ENCODE measurements at regions not wholly inside any gene's neighbourhood (a gene's known extent, or its start where the extent isn't known, plus 50 kb on each side); places are given as distances from the start of the nearest gene placed in this dataset.

DNA sequence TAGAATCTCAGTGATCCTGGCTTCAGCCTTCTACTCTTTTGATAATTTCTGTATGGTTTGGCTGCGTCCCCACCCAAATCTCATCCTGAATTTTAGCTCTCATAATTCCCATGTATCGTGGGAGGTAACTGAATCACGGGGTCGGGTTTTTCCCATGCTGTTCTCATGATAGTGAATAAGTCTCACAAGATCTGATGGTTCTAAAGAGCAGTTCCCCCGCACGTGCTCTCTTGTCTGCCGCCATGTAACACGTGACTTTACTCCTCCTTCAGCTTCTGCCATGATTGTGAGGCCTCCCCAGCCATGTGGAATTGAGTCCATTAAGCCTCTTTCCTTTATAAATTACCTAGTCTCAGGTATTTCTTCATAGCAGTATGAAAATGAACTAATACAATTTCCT, 507.2 kb downstream of the CDH26 start:
- no peak for DNase-seq (ENCODE audit: low read depth in 1 of 2, low spot score in 2 of 2)
- Histone ChIP-seq H4K8ac (ENCODE audit: extremely low read depth, insufficient read depth, low read length) (no peak overlapping the region), H2BK20ac (ENCODE audit: low read length) (no peak overlapping the region), H3K4me2 (ENCODE audit: insufficient read depth in 1 of 2, low read depth in 2 of 2, low read length in 2 of 2) (no peak overlapping the region), H4K20me1 (replicated peaks in 1 of 2; ENCODE audit: control insufficient read depth in 1 of 2, insufficient read depth in 2 of 2, low read length in 2 of 2) (no peaks in the 10 kb centered on the region), H3K27ac (ENCODE audit: low read depth, low read length) (no peak overlapping the region), H2AFZ (ENCODE audit: low read length) (no peak overlapping the region), H3K4me3 (ENCODE audit: extremely low read depth in 1 of 4, insufficient read depth in 2 of 4, low read depth in 3 of 4, low read length in 4 of 4) (no peak overlapping the region), H3K4ac (replicated peaks; ENCODE audit: insufficient read length, low read depth, low read length) (no peak overlapping the region), H2AK5ac (ENCODE audit: low read depth, low read length) (no peak overlapping the region), H2BK15ac (ENCODE audit: low read length) (no peak overlapping the region), H3K18ac (ENCODE audit: extremely low read depth, low read length) (no peak overlapping the region), H3K56ac (replicated peaks; ENCODE audit: insufficient read length, low read depth, low read length) (no peak overlapping the region), H3K36me3 (ENCODE audit: control insufficient read depth in 2 of 4, insufficient read depth in 4 of 4, low read length in 3 of 4) (no peaks in the 10 kb centered on the region), H3K23me2 (ENCODE audit: low read depth, low read length) (no peaks in the 10 kb centered on the region), H3K9me3 (ENCODE audit: insufficient read depth in 2 of 2, low read depth in 1 of 2, low read length in 1 of 2) (no peaks in the 10 kb centered on the region), H3K4me1 (replicated peaks in 1 of 4; ENCODE audit: control insufficient read depth in 3 of 4, insufficient read depth in 4 of 4, low read length in 3 of 4) (no peaks in the 10 kb centered on the region), H2BK120ac (replicated peaks; ENCODE audit: low read depth, low read length) (no peak overlapping the region), H3K14ac (ENCODE audit: insufficient read length) (no peak overlapping the region), H3K27me3 (replicated peaks in 1 of 4; ENCODE audit: control insufficient read depth in 3 of 4, extremely low read depth in 1 of 4, insufficient read depth in 3 of 4, low read length in 3 of 4) (no peaks in the 10 kb centered on the region), H3K79me1 (ENCODE audit: low read depth, low read length) (no peaks in the 10 kb centered on the region), H3K79me2 (ENCODE audit: control insufficient read depth in 1 of 2, insufficient read depth in 2 of 2, low read length in 2 of 2) (no peaks in the 10 kb centered on the region), H4K5ac (ENCODE audit: insufficient read length, low read depth, low read length) (no peak overlapping the region), H3K23ac (ENCODE audit: insufficient read length) (no peak overlapping the region), H4K91ac (replicated peaks; ENCODE audit: insufficient read length, low read length) (no peak overlapping the region), H3K9ac (replicated peaks in 1 of 4; ENCODE audit: extremely low read depth in 1 of 4, low read depth in 3 of 4, low read length in 3 of 4) (no peak overlapping the region), H2BK12ac (ENCODE audit: low read depth, low read length) (no peak overlapping the region), H2BK5ac (ENCODE audit: low read depth, low read length) (no peak overlapping the region)
- no peak for FAIRE-seq
- CTCF ChIA-PET (ENCODE audit: partially characterized antibody): interaction anchor here (0.6 to 6.9 kb wide), 2 partner anchors 11 to 517 kb away, joined by 3 to 40 read pairs; no protein-coding TSS in a partner anchor
- 95% methylated on average over 8 of the region's 8 CpGs; no CpG with 5 or more reads in 1 of the 2 experiments for WGBS, 2 experiments (ENCODE audit: extremely low coverage in 1 of 2, insufficient coverage in 1 of 2, insufficient read length in 1 of 2, insufficient replicate concordance in 2 of 2, low coverage in 1 of 2, low lambda C conversion rate in 2 of 2, missing lambda C conversion rate in 1 of 2)
- POLR2A ChIA-PET (ENCODE audit: partially characterized antibody): no interaction called here
- TF ChIP-seq TCF12 (IDR thresholded peaks at IDR 0.05; ENCODE audit: low read depth, low read length) (no peak), SUZ12 (IDR thresholded peaks at IDR 0.05; ENCODE audit: low read length) (no peak), RBBP5 (IDR thresholded peaks at IDR 0.05; ENCODE audit: borderline replicate concordance, low read depth, low read length) (no peak), KDM1A (IDR thresholded peaks at IDR 0.05; ENCODE audit: borderline replicate concordance, low read length) (no peak), BACH1 (IDR thresholded peaks at IDR 0.05; ENCODE audit: low read length) (no peak), YY1 (IDR thresholded peaks at IDR 0.05; ENCODE audit: low read depth, low read length) (no peak), EP300 (IDR thresholded peaks at IDR 0.05; ENCODE audit: borderline replicate concordance in 1 of 2, low read depth in 2 of 2, low read length in 2 of 2) (no peak), TAF1 (IDR thresholded peaks at IDR 0.05; ENCODE audit: low read depth, low read length) (no peak), CHD2 (IDR thresholded peaks at IDR 0.05; ENCODE audit: low read length) (no peak)
- TF ChIP-seq, protein P1, sequence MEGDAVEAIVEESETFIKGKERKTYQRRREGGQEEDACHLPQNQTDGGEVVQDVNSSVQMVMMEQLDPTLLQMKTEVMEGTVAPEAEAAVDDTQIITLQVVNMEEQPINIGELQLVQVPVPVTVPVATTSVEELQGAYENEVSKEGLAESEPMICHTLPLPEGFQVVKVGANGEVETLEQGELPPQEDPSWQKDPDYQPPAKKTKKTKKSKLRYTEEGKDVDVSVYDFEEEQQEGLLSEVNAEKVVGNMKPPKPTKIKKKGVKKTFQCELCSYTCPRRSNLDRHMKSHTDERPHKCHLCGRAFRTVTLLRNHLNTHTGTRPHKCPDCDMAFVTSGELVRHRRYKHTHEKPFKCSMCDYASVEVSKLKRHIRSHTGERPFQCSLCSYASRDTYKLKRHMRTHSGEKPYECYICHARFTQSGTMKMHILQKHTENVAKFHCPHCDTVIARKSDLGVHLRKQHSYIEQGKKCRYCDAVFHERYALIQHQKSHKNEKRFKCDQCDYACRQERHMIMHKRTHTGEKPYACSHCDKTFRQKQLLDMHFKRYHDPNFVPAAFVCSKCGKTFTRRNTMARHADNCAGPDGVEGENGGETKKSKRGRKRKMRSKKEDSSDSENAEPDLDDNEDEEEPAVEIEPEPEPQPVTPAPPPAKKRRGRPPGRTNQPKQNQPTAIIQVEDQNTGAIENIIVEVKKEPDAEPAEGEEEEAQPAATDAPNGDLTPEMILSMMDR (IDR thresholded peaks at IDR 0.05; ENCODE audit: control extremely low read depth in 1 of 3, insufficient read depth in 1 of 3, low read depth in 1 of 3, low read length in 3 of 3): no peak
- TF ChIP-seq, protein P2, sequence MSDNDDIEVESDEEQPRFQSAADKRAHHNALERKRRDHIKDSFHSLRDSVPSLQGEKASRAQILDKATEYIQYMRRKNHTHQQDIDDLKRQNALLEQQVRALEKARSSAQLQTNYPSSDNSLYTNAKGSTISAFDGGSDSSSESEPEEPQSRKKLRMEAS (IDR thresholded peaks at IDR 0.05): no peak
- TF ChIP-seq, protein P3, sequence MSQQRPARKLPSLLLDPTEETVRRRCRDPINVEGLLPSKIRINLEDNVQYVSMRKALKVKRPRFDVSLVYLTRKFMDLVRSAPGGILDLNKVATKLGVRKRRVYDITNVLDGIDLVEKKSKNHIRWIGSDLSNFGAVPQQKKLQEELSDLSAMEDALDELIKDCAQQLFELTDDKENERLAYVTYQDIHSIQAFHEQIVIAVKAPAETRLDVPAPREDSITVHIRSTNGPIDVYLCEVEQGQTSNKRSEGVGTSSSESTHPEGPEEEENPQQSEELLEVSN (IDR thresholded peaks at IDR 0.05): no peak

Measured in H1 (cell line).